Spleen (tissue), 11 donors: ENCODE measurements at regions not wholly inside any gene's neighbourhood (a gene's known extent, or its start where the extent isn't known, plus 50 kb on each side); places are given as distances from the start of the nearest gene placed in this dataset.

Experiments used
- DNase-seq: peaks from one replicate; pipeline ENCODE4 v3.0.0-alpha.2; 2020
- H3K27ac ChIP-seq, 8 donors: fragments of 200-600 bp; sonication (generic) in 7 of 8; 1 replicate in 4 of 8; 2 replicates in 4 of 8; pipeline versions ENCODE4 v1.5.0 to v1.8.0; 2016 to 2021; ENCODE audit warnings: inconsistent platforms in 4 of 8, mild to moderate bottlenecking in 4 of 8, moderate library complexity in 1 of 8
- H3K27me3 ChIP-seq, 7 donors: fragments of 200-600 bp; sonication (generic) in 6 of 7; replicated peaks in 1 of 7; 1 replicate in 4 of 7; 2 replicates in 3 of 7; pipeline versions ENCODE4 v1.5.0 to v1.8.0; 2016 to 2021; ENCODE audit warnings: inconsistent platforms in 3 of 7, mild to moderate bottlenecking in 1 of 7
- H3K36me3 ChIP-seq, 6 donors: fragments of 200-600 bp; sonication (generic) in 5 of 6; 1 replicate in 4 of 6; 2 replicates in 2 of 6; pipeline versions ENCODE4 v1.5.0 to v1.8.0; 2016 to 2021; ENCODE audit warnings: inconsistent platforms in 2 of 6
- H3K4me1 ChIP-seq, 6 donors: fragments of 200-600 bp; sonication (generic) in 5 of 6; 1 replicate in 3 of 6; 2 replicates in 3 of 6; pipeline versions ENCODE4 v1.5.0 to v1.8.0; 2016 to 2021; ENCODE audit warnings: inconsistent platforms in 3 of 6
- H3K4me3 ChIP-seq, 8 donors: fragments of 200-600 bp; sonication (generic) in 7 of 8; 1 replicate in 4 of 8; 2 replicates in 4 of 8; pipeline versions ENCODE4 v1.5.0 to v1.8.0; 2016 to 2021; ENCODE audit warnings: inconsistent platforms in 4 of 8, mild to moderate bottlenecking in 4 of 8, moderate library complexity in 2 of 8
- H3K9me3 ChIP-seq, 8 donors: fragments of 200-600 bp; sonication (generic) in 7 of 8; 1 replicate in 4 of 8; 2 replicates in 4 of 8; pipeline versions ENCODE4 v1.5.0 to v1.8.0; 2016 to 2021; ENCODE audit warnings: inconsistent platforms in 4 of 8
- POLR2A ChIP-seq, 3 donors: fragments of 450-650 bp; IDR thresholded peaks; one replicate each; pipeline ENCODE4 v1.5.1; 2017; ENCODE audit warnings: antibody characterized with exemption in 3 of 3, mild to moderate bottlenecking in 1 of 3
- POLR2AphosphoS5 ChIP-seq, 3 donors: sonication (generic); formaldehyde crosslinking; IDR thresholded peaks; one replicate each; pipeline ENCODE4 v1.5.1; 2017; ENCODE audit warnings: antibody characterized with exemption in 3 of 3
- WGBS, 5 donors: extraction: QIAGEN DNeasy Blood & Tissue Kit in 3 of 5; methylation state at CpG; one replicate each; pipeline versions ENCODE4 v1.1.5 to v1.1.7; 2013 to 2018; 5-methylcytosine and 5-hydroxymethylcytosine counted together
- intact Hi-C: fragments of 100-400 bp; cut with DNase I; formaldehyde crosslinking; loops from one replicate; pipeline ENCODE4 v1.15.0; 2023; ENCODE audit warnings: low total_unique reads
- TF ChIP-seq, protein P1 (sequence below), 11 experiments: fragments of 200-600 bp in 7 of 11; fragments of 450-650 bp in 4 of 11; sonication (generic) in 4 of 11; IDR thresholded peaks in 8 of 11; conservative IDR thresholded peaks in 3 of 11; 1 replicate in 7 of 11; 2 replicates in 4 of 11; pipeline versions ENCODE4 v1.4.0 to v1.8.0; 2016 to 2021; ENCODE audit warnings: antibody characterized with exemption in 11 of 11, inconsistent platforms in 4 of 11, mild to moderate bottlenecking in 1 of 11
- donor health status: healthy with polysubstance abuse.
- donor health status: DM: no; HTN: no; CAD: no; lungs with moderate emphysema.
- donor health status: DM: no; HTN: no; CAD: no.
- donor health status: Bipolar disorder and iron deficiency.
- donor health status: healthy.
- donor health status: DM: no; HTN: no; CAD: no.
- donor health status: DM: yes; HTN: yes; CAD: no.

DNA sequence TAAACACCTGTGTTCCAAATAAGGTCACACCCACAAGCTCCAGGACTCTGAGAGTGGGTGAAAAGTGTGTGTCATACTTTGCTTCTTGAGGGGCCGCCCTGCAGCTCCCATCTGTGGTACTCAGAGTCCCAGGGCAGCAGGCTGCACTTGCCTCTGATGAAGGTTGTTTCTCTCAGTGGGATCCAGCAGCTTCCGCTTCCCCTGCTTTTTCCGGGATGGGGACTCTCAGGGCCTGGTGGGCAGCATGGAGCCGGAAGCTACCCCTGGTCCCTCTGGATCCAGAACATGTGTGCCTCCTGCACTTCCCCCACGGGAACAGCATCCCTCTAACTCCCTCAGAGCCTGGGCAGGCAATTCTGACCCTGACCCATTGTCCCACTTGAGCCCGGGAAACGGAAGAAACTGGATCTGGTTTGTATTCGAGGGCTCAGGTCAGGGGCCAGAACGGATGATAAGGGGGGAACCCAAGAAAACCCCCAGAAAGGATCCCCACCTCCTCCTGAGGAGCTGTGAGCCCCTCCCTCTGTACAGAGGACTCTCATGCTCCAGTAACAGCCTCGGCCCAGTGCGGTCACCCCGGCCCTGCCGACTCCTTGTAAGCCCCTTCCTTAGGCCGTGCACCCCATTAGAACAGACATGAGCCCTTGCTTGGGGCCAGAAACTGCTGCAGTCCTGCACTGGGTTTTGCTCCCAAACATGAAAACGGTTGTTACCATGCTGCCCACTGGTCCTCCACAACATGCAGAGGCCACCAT, 189.5 kb upstream of the C1orf174 start:
- Histone ChIP-seq H3K4me1 (no peaks in the 10 kb centered on the region), H3K36me3 (no peaks in the 10 kb centered on the region), H3K4me3 (no peak overlapping the region), H3K9me3 (peaks cover 0 to 50% (median 25%) of the 10 kb centered on the region in 8 donors), H3K27me3 (peaks cover 0 to 20% (median 0%) of the 10 kb centered on the region in 7 donors), H3K27ac (no peak overlapping the region)
- intact Hi-C loops = no loop called here
- peak; percentile 51 for DNase-seq
- WGBS, 5 donors = 76 to 86% (median 84%) methylated on average over 13 to 15 of the region's 15 CpGs
- no peak for TF ChIP-seq POLR2AphosphoS5 (IDR thresholded peaks at IDR 0.05)
- TF ChIP-seq POLR2A (IDR thresholded peaks at IDR 0.05) = no peak
- TF ChIP-seq, protein P1, sequence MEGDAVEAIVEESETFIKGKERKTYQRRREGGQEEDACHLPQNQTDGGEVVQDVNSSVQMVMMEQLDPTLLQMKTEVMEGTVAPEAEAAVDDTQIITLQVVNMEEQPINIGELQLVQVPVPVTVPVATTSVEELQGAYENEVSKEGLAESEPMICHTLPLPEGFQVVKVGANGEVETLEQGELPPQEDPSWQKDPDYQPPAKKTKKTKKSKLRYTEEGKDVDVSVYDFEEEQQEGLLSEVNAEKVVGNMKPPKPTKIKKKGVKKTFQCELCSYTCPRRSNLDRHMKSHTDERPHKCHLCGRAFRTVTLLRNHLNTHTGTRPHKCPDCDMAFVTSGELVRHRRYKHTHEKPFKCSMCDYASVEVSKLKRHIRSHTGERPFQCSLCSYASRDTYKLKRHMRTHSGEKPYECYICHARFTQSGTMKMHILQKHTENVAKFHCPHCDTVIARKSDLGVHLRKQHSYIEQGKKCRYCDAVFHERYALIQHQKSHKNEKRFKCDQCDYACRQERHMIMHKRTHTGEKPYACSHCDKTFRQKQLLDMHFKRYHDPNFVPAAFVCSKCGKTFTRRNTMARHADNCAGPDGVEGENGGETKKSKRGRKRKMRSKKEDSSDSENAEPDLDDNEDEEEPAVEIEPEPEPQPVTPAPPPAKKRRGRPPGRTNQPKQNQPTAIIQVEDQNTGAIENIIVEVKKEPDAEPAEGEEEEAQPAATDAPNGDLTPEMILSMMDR (IDR thresholded peaks at IDR 0.05 in 8 of 11, conservative IDR thresholded peaks at IDR 0.05 in 3 of 11) = no peak

DNA sequence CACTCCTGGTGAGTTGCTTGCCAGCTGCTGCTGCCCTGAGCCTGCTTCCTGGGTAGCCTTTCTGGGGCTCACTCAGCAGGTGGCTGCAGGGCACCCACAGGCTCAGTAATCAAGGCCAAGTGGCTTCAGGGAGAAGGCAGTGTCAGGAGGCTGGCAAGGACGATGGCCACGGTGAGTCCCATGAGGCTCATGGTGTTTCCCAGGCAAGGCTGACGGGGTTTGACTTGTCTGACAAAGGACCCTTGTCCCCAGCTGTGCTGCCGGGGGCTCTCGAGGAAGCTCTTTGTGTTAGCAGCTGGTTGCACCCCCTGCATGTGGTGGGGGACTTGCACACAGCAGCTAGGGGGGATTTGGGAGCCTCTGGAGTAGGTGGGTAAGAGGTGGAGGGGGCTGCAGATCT, 190.5 kb upstream of the C1orf174 start:
- TF ChIP-seq POLR2A (IDR thresholded peaks at IDR 0.05) (no peak), POLR2AphosphoS5 (IDR thresholded peaks at IDR 0.05) (no peak)
- TF ChIP-seq, protein P1 (IDR thresholded peaks at IDR 0.05 in 8 of 11, conservative IDR thresholded peaks at IDR 0.05 in 3 of 11) = no peak

DNA sequence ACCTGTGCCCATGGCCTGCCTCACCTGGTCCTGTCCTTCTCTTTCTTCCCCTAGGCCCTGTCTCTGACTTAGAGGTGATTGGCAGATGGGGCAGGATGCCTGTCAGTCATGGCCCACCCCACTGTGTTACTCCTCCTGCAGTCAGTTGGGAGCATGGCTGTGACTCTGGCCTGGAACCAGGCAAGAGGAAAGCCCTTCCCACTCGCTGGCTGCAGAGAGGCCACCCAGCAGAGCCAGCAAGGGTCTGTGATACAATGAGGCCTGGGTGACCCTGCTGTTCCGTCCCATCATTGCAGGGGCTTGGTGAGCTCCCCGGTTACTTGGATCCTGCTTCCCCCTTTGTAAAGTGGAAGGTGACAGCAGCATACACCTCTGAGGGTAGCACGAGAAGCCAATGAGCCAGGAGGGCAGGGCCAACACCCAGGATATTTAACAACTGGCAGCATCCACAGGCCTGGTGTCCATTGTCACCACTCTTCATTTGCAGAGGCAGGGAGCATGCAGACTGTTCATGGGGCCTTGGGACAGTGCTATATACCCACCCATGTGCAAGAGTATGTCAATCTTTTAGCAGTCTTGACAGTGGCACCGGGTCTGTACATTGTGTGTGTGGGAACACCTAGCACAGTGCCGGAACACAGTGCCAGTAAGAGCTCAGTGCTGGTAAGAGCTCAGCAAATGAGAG, 191.0 kb upstream of the C1orf174 start:
- TF ChIP-seq, protein P1 (IDR thresholded peaks at IDR 0.05 in 8 of 11, conservative IDR thresholded peaks at IDR 0.05 in 3 of 11) = no peak
- TF ChIP-seq POLR2A (IDR thresholded peaks at IDR 0.05) (no peak), POLR2AphosphoS5 (IDR thresholded peaks at IDR 0.05) (no peak)
- Histone ChIP-seq H3K4me3 (no peak overlapping the region), H3K4me1 (no peaks in the 10 kb centered on the region), H3K36me3 (no peaks in the 10 kb centered on the region), H3K9me3 (peaks cover 0 to 60% (median 31%) of the 10 kb centered on the region in 8 donors), H3K27ac (no peak overlapping the region), H3K27me3 (peaks cover 0 to 6% (median 0%) of the 10 kb centered on the region in 7 donors)
- intact Hi-C loops = no loop called here
- DNase-seq = peak; percentile 29
- WGBS, 5 donors = 76 to 87% (median 80%) methylated on average over 3 to 6 of the region's 6 CpGs

More for the DNA sequence above, 190.5 kb upstream of the C1orf174 start:
- Histone ChIP-seq H3K4me3 (no peak overlapping the region), H3K27ac (no peak overlapping the region), H3K27me3 (peaks cover 0 to 11% (median 0%) of the 10 kb centered on the region in 7 donors), H3K4me1 (no peaks in the 10 kb centered on the region), H3K36me3 (no peaks in the 10 kb centered on the region), H3K9me3 (peaks cover 0 to 54% (median 25%) of the 10 kb centered on the region in 8 donors)
- 68 to 80% (median 76%) methylated on average over 5 of the region's 5 CpGs; no CpG with 5 or more reads in 1 of the 5 donors for WGBS, 5 donors
- peak; percentile 20 for DNase-seq
- intact Hi-C loops = no loop called here

DNA sequence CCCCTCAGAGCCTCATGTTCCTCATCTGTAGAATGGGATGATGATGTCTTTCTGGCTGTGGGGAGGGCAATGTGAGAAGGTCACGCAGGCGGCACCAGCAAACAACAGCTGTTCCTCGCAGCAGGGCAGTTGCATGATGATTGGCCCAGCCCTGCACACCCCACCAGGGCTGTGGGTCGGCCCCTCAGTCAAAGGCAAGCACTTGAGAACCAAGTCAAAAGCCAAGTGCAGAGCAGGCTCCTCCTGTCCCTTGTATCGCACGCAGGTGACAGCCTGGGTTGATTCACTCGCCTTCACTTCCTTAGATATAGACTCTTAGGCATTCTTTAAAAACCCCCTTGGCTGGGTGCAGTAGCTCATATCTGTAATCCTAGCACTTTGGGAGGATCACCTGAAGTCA, 191.9 kb upstream of the C1orf174 start:
- Histone ChIP-seq H3K27ac (no peak overlapping the region), H3K4me1 (no peaks in the 10 kb centered on the region), H3K9me3 (peaks cover 2 to 69% (median 39%) of the 10 kb centered on the region in 8 donors), H3K36me3 (no peaks in the 10 kb centered on the region), H3K27me3 (no peaks in the 10 kb centered on the region), H3K4me3 (no peak overlapping the region)
- peak; percentile 19 for DNase-seq
- intact Hi-C loops = no loop called here
- TF ChIP-seq POLR2A (IDR thresholded peaks at IDR 0.05) (no peak), POLR2AphosphoS5 (IDR thresholded peaks at IDR 0.05) (no peak)
- TF ChIP-seq, protein P1 (IDR thresholded peaks at IDR 0.05 in 8 of 11, conservative IDR thresholded peaks at IDR 0.05 in 3 of 11) = no peak
- 85 to 97% (median 91%) methylated on average over 6 to 7 of the region's 7 CpGs for whole genome bisulfite sequencing, 5 donors
